ENCODE measurements at regions not wholly inside any gene's neighbourhood (a gene's known extent, or its start where the extent isn't known, plus 50 kb on each side); places are given as distances from the start of the nearest gene placed in this dataset.

DNA sequence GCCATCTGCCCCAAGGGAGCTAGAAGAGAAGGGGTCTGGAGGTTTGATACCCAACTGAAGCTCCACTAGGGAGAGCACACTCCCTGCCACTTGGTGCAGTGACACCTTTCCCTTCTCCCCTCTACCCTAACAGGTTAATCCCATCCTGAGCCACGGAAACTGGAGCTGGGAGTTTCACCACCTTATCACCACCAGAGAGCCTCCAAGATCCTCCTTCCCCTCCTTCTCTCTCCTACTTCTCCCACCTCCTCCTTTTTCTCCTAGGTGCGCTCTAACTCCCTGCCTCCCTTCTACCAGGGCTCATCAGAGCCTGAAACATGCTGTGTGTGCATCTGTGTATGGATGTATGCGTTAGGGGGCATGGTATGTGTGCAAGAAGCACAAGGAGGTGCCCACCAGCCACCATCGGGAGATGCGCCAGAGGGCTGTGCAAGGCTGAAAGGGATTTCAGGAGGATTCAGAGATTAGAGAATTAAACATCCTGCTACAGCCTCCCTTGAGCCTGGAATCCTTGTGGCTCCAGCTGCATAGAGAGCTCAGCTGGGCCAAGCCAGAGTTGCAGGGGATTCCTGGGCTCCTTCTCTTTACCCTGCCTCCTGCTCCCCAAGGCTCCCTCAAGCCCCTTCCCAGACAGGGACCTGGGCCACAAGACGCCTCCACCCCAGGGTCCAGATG is 89.8 kb downstream of the PCDH1 start:
- TF ChIP-seq GATA3 (IDR thresholded peaks at IDR 0.05; ENCODE audit: low read depth, low read length), result no peak
- no peak for TF ChIP-seq GATA2 (IDR thresholded peaks at IDR 0.05; ENCODE audit: low read depth, low read length)

Measured in SH-SY5Y (cell line).